ENCODE measurements at regions not wholly inside any gene's neighbourhood (a gene's known extent, or its start where the extent isn't known, plus 50 kb on each side); places are given as distances from the start of the nearest gene placed in this dataset.

- TF ChIP-seq CTCF (IDR thresholded peaks at IDR 0.05): no peak
- no peak for TF ChIP-seq POLR2A (IDR thresholded peaks at IDR 0.05)
Observed at GRCh38 chr10:62613424-62613823, 191.1 kb upstream of the ADO start.

Data from right lobe of liver (tissue), 4 donors.